Left lung (tissue), 4 donors: ENCODE measurements at regions not wholly inside any gene's neighbourhood (a gene's known extent, or its start where the extent isn't known, plus 50 kb on each side); places are given as distances from the start of the nearest gene placed in this dataset.

Experiments
- ATAC-seq: fragments of 200-7000 bp; cut with Tn5 transposase; one replicate; pipeline ENCODE4 v1.9.1; 2020; ENCODE audit warnings: moderate library complexity
- DNase-seq, 4 donors: peaks; one replicate each; pipeline ENCODE4 v3.0.0-alpha.2; 2013 to 2020
- H3K27ac ChIP-seq, 2 donors: fragments of 200-600 bp; sonication (generic) in 1 of 2; one replicate each; pipeline versions ENCODE4 v1.5.0 to v1.8.0; 2020 to 2021
- H3K27me3 ChIP-seq, 2 donors: fragments of 200-600 bp; sonication (generic) in 1 of 2; one replicate each; pipeline versions ENCODE4 v1.5.0 to v1.8.0; 2020 to 2021
- H3K36me3 ChIP-seq, 2 donors: fragments of 200-600 bp; sonication (generic) in 1 of 2; one replicate each; pipeline versions ENCODE4 v1.5.0 to v1.8.0; 2020 to 2021
- H3K4me1 ChIP-seq, 2 donors: fragments of 200-600 bp; one replicate each; pipeline ENCODE4 v1.8.0; 2021
- H3K4me3 ChIP-seq, 2 donors: fragments of 200-600 bp; sonication (generic) in 1 of 2; one replicate each; pipeline versions ENCODE4 v1.5.0 to v1.8.0; 2020 to 2021; ENCODE audit warnings: mild to moderate bottlenecking in 1 of 2
- H3K9me3 ChIP-seq, 2 donors: fragments of 200-600 bp; sonication (generic) in 1 of 2; one replicate each; pipeline versions ENCODE4 v1.5.0 to v1.8.0; 2020 to 2021
- intact Hi-C, 2 donors: fragments of 100-400 bp; cut with DNase I; formaldehyde crosslinking; loops; one replicate each; pipeline versions ENCODE4 v1.11.2 to v1.14.2; 2022
- TF ChIP-seq, protein P1 (sequence below), 2 donors: fragments of 200-600 bp; sonication (generic) in 1 of 2; IDR thresholded peaks; one replicate each; pipeline versions ENCODE4 v1.5.0 to v1.8.0; 2021; ENCODE audit warnings: antibody characterized with exemption in 2 of 2
- donor health status: DM: no; HTN: yes; CAD: no.
- donor health status: DM: no; HTN: no; CAD: no.

DNA sequence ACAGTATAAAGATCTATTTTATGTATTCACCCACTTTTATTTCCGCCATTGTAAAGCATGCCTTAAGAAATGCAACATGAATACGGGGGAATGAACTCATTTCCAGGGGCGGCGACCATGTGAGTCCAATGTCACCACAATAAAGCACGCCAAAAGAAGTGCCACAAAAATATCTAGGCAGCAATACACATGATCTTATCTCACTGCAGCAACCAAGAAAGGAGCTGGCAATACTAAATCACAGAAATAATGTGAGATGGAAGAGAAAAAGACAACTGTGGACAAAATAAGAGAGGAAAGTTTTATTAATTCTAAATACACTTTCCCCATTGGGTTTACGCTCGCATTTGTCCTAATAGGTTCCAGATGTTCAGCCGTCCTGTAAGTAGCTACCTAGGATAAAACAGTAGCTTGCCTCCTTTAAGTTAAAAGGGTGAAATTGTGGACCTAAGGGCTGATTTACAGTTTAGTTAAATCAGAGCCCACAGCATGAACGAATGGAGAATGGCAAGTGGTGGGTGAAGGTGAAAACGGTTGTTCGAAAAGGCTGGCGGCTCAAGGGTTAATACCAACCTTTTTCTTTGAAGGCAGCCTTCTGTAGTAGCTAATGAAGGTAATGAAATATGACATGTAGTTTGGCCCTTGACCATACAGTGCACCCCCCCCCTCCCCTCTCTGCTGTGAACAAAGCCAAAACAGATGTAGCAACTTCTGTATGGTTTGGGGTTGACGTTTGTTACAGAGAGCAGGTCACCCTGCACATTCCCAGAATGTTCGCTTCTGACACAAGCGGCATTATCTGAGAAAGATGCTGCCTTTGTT lies 504.2 kb upstream of the PSMD7 start:
- Histone ChIP-seq H3K36me3 (no peaks in the 10 kb centered on the region), H3K27ac (no peak overlapping the region), H3K4me1 (no peaks in the 10 kb centered on the region), H3K27me3 (no peaks in the 10 kb centered on the region), H3K4me3 (no peak overlapping the region), H3K9me3 (no peaks in the 10 kb centered on the region)
- no peak for ATAC-seq
- intact Hi-C loops = no loop called here
- no peak for DNase-seq
- TF ChIP-seq, protein P1, sequence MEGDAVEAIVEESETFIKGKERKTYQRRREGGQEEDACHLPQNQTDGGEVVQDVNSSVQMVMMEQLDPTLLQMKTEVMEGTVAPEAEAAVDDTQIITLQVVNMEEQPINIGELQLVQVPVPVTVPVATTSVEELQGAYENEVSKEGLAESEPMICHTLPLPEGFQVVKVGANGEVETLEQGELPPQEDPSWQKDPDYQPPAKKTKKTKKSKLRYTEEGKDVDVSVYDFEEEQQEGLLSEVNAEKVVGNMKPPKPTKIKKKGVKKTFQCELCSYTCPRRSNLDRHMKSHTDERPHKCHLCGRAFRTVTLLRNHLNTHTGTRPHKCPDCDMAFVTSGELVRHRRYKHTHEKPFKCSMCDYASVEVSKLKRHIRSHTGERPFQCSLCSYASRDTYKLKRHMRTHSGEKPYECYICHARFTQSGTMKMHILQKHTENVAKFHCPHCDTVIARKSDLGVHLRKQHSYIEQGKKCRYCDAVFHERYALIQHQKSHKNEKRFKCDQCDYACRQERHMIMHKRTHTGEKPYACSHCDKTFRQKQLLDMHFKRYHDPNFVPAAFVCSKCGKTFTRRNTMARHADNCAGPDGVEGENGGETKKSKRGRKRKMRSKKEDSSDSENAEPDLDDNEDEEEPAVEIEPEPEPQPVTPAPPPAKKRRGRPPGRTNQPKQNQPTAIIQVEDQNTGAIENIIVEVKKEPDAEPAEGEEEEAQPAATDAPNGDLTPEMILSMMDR (IDR thresholded peaks at IDR 0.05) = no peak

DNA sequence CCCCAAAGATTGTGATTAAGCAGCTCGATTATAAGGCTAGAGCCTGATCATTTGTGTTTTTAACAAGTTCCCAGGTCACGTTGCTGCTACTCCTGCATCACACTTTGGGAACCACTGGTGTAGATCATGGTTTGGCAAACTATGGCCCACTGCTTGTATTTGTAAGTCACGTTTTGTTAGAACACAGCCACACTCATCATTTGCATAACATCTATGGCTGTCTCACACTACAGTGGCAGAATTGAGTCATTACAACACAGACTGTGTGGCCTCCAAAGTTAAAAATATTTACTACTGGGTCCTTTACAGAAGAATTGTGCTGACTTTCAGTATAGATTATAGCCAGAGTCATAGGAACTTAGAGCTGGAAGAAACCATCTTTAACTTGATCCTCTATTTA lies 515.3 kb upstream of the PSMD7 start:
- no peaks in the 10 kb centered on the region for H3K27me3 ChIP-seq
- no peak overlapping the region for H3K4me3 ChIP-seq
- H3K9me3 ChIP-seq = peaks cover 0 to 25% of the 10 kb centered on the region in 2 donors
- H3K36me3 ChIP-seq = no peaks in the 10 kb centered on the region
- ATAC-seq (no peak), DNase-seq (no peak)
- intact Hi-C loops = no loop called here
- no peak overlapping the region for H3K27ac ChIP-seq
- TF ChIP-seq, protein P1 (IDR thresholded peaks at IDR 0.05) = no peak
- H3K4me1 ChIP-seq = no peaks in the 10 kb centered on the region

DNA sequence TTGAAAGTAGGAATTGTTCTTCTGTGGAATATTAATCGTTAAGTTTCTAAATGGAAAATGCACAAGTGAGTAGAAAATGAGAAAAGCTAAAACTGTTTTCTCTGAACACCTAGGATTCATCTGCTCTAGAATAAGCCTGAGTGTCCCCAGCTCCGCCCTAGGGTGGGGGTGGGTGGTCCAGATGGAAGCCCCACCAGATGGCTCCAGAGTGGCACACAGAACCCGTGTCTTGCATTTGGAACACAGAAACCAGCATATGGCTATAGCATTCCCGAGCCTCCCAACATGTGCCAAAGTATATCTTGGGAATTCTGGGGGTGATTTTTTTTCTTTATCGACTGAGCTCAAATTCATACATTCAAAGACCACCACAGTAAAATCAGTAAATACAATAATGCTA lies 517.7 kb upstream of the PSMD7 start:
- H3K36me3 ChIP-seq = no peaks in the 10 kb centered on the region
- DNase-seq (no peak), ATAC-seq (no peak)
- no peak overlapping the region for H3K4me3 ChIP-seq
- no peaks in the 10 kb centered on the region for H3K27me3 ChIP-seq
- no peaks in the 10 kb centered on the region for H3K4me1 ChIP-seq
- TF ChIP-seq, protein P1 (IDR thresholded peaks at IDR 0.05) = no peak
- peaks cover 0 to 8% of the 10 kb centered on the region in 2 donors for H3K9me3 ChIP-seq
- intact Hi-C loops = no loop called here
- no peak overlapping the region for H3K27ac ChIP-seq

DNA sequence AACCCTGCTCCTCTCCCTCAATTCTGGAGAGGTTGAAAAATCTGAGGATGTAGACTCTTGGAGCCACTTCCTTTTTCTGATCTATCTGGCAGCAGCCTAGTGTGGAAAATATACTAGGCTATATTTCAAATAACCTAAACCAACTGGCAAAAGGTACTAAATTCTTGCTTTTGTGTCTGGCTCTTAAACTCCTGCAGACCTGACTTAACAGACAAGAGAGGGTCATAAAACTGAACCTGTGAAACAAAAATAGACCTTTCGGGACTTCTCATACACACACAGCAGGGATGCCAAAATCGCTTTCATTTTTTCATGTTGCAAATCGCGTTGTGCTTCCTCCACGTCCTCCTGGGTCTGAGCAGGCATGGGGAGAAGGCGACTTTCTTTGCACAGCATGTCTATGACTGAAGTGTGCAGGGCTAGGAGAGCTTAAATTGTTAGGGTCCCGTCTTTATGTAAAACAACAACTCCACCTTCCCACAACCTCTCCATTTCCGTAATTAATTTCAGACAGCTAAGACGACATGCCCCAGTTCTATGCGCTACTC lies 520.7 kb upstream of the PSMD7 start:
- no peaks in the 10 kb centered on the region for H3K27me3 ChIP-seq
- no peak overlapping the region for H3K4me3 ChIP-seq

More for the DNA sequence above, 520.7 kb upstream of the PSMD7 start:
- no peaks in the 10 kb centered on the region for H3K9me3 ChIP-seq
- DNase-seq (no peak), ATAC-seq (no peak)
- TF ChIP-seq, protein P1 (IDR thresholded peaks at IDR 0.05) = no peak
- H3K4me1 ChIP-seq = no peaks in the 10 kb centered on the region
- intact Hi-C loops = no loop called here
- H3K36me3 ChIP-seq = no peaks in the 10 kb centered on the region
- no peak overlapping the region for H3K27ac ChIP-seq
